COLO668 (cell line): ENCODE measurements at regions not wholly inside any gene's neighbourhood (a gene's known extent, or its start where the extent isn't known, plus 50 kb on each side); places are given as distances from the start of the nearest gene placed in this dataset.
A peak's percentile ranks its signal among the peaks of the same experiment; 100 is the strongest.

Experiments used
- DNase-seq: peaks from one replicate; lab custom pipeline; 2025; ENCODE audit not compliant: unreplicated experiment; lab: John Stamatoyannopoulos, UW

DNA sequence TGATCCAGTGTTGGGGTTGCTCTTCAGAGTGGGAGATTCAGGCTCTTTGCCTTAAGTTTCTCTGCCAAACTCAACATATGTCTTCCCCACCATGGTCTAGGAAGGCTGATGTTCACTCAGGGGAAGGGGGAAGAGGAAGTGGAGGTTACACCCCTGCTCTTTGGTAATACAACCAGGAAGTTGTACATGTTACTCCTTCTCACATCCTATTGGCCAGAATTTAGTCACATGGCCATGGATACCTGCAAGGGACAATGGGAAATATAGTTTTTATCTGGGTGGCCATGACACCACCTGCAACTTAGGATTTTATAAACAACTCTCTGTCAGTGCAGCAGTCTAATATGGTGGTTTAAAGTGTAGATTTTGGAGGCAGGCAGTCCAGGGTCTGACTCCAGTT, 150.9 kb downstream of the TBX5 start:
- DNase-seq: no peak

DNA sequence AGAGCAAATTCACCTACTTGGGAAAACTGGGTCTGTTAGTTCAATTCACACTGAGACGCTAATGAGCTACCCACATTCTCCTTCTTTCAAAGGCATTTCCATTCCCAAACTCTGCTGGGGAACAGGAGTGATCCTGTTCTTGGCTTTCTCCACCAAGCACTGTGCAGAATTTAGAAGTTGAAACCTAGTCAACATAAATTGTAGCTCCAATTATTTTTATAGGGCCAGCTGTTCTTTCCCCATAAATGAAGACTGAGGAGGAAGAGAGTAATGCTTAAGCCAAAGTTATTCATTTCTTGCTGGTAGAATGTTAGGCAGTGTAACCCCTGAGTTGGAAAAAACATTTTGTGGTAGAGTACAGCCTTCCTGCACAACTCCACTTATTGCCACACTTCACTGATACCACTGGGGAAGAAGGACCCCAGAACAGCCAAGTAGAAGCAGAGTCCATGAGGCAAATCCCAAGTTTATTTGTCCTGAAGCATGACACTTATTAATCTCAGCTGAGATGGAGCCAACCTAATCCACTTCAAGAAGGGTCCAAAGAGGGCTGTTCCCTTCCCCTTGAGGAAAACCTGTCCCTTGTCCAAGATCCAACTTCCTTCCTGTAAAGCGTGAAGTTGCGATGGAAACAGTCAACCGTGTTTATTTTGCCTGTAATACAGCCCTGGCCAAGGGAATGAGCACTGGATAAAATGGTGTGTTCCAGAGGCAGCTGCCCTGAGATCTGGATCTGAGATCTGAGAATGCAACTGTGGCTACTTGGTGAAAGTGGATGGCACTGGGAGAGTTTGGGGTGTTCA, 151.8 kb downstream of the TBX5 start:
- DNase-seq: no peak

DNA sequence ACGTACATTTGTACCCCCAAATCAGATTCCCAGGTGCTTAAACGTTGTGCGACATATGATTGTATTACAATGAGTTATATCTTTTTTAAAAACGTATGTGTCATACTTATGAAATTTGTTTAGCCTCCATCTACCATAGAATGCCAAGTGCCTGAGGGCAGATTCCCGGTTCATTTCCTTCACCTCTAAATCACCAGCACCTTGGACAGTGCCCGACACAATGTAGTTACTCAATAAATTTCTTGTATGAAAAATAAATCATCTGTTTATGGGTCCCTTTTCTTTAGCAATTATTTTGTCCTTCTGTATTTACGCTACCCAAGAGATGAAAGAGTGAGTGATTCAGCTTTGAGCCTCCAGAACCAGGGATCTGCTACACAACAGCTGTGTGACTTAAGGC, 157.4 kb downstream of the TBX5 start:
- DNase-seq: no peak

DNA sequence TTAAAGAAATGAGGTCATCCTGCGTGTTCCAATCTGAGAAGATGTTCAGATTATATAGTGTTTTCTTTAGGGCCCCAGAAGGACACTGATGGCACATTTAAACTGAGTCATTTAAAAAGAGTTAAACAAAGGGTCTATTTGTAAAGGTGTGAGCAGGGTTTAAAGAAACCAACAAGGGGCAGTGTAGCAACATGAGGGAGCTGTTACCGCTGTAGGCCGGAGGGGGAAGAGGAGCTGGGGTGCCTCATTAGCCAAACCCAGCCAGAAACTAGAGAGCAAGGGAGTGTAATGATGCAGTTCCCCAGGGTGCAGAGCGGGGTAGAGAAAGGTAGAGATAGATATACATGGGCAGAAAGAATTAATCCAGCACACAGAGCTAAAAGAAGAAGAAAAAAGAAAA, 160.4 kb downstream of the TBX5 start:
- DNase-seq: no peak

DNA sequence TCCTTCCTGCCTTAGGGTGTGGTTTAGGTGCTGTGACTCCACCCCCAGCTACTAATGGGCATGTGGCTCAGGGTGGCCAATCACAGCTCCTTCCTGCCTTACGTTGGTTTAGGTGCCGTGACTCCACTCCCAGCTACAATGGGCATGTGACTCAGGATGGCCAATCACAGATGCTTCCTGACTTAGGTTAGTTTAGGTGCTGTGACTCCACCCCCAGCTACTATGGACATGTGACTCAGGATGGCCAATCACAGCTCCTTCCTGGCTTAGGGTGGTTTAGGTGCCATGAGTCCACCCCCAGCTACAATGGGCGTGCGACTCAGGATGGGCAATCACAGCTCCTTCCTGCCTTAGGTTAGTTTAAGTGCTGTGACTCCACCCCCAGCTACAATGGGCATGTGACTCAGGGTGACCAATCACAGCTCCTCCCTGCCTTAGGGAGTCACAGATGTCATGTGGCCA, 163.9 kb downstream of the TBX5 start:
- DNase-seq: no peak

DNA sequence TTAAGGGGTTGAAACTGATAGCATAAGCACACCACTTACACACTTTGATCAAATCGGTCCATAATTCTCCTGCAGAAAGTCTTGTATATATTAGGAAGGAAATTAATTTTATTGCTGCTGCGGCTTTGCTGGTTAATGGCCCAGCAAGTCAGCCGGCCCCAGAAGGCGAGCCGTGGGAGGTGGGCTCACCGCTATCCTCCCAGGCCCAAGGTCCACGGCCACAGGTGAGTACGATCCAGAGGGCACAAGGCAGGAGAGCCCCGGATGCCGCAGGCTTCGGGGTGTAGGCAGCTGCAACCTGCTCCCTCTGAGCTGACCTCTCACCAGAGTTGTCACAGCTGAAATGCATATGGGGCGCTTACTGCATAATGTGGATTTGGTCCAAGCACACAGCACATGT, 165.7 kb downstream of the TBX5 start:
- no peak for DNase-seq

DNA sequence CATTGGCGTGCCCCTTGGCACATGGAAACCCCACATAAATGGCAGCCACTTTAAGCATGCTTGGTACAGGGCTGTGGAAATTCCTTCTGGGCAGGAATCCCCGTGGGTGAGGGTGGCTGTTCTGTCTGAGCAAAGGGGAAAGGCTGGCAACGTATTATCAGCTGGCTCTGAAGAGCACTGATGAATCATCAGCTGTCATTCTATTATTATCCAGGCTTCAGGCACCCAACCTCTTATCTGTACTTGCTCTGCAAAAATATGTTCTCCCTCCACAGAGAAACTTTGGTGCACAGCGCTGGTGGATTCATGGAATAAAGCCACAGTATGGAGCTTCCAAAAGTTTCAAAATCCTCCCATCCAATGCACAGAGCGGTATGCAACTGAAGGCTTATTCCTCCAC, 167.1 kb downstream of the TBX5 start:
- DNase-seq: no peak

DNA sequence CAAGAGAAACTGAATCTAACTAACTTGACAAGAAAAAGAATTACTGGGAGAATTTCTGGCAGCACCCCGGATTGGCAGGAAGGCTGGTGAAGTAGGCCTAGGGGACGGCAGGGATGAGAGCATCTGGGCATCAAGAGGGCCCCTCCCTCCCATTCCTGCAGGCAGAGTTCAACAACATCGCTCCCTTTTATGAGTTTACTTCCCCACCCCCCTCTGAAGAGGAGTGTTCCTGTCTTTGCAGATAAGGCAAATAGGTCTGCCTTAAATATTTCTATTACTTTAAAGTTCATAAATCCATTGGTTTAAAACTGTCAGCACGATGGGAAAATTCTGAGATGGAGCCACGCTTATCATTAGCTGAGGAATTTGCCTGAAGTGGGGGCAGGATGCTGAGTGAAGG, 168.7 kb downstream of the TBX5 start:
- no peak for DNase-seq

DNA sequence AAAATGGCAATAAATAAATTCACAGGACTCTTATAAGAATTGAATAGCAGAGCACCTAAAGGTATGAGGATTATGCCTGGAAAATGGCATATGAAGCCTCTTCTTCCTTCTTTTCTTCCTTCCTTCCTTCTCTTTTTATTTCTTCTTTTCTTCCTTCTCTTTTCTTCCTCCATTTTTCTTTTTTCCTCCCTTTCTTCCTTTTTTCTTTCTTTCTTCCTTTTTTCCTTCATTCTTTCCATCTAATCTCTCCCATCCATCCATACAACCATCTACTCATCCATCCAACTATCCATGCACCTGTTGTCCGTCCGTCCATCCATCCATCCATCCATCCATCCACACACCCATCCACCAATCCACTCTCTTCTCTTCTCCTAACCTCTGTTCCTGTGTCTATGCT, 173.8 kb downstream of the TBX5 start:
- DNase-seq: no peak

DNA sequence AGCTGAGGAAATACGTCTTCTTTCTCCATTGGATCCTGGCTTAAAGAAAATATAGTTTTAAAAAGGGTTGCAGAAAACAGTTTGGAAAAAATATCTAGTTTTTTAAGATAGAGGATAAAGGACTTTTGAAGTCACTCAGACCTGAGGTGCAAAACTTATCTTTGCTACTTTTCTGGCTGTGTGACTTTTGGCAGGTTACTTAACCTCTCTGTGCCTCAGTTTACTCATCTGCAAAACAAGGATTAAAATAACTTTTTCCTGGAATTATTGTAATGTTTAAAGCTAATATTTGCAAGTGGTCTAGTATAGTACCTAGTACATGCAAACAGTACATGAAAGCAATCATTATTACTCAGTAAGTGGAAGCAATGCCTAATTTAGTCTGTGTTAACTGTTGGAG, 176.8 kb downstream of the TBX5 start:
- DNase-seq: no peak

DNA sequence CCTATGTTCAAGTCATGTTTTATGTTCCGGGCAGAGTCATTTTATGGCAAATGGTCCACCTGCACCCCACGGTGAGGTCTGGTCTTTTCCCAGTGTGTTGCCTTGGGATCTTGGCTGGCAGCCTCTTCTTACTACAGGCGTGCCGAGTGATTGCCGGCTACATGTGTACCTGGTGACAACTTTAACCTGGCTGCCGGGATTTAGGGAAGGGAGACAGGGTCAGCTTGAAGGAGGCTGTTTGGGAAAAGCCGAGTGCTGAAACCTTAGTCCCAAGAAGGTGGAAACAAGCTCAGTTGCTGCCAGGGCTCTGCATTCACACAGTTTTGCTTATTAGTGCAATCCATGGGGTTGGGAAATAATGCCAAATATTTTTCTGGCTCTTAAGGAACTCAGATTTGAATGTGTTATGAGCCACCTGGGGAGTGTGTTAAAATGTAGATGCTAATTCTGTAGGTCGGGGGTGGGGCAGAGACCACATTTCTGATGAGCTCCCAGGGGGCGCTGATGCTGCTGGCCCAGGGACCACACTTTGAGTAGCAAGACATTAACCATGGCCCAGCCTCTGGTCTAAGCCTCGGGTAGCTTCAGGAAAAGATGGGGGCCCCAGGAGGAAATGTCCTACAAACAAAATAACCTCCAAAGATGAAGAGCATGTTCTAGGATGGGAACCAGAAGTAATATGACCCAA, 179.6 kb downstream of the TBX5 start:
- no peak for DNase-seq

DNA sequence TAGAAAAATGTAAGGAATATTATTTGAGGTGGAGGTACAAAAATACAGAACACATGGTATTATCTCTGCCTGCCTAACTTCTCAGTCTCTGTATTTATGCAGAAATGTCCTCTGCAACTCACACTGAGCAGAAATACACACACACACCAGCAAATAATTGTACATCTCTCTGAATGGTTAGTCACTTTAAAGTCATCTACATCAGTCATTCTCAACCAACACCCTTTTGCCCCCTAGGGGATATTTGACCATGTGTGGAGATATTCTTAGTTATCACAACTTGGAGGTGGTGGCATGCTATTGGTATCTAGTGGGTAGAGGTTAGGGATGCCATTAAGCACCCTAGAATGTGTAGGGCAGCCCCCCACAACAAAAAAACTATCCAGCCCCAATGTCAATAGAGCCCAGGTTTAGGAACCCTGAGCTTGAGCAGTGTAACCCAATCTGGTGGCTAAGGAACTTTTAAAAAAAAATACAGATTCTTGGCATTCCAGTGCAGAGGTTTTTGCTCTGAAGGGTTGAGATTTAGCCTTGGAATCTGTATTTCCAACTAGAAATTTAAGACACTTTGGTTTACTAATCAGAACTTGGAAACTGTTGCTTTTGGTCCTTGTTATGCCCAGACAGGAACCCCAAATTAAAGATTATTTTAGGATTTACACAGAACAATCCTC, 183.8 kb downstream of the TBX5 start:
- DNase-seq: no peak

DNA sequence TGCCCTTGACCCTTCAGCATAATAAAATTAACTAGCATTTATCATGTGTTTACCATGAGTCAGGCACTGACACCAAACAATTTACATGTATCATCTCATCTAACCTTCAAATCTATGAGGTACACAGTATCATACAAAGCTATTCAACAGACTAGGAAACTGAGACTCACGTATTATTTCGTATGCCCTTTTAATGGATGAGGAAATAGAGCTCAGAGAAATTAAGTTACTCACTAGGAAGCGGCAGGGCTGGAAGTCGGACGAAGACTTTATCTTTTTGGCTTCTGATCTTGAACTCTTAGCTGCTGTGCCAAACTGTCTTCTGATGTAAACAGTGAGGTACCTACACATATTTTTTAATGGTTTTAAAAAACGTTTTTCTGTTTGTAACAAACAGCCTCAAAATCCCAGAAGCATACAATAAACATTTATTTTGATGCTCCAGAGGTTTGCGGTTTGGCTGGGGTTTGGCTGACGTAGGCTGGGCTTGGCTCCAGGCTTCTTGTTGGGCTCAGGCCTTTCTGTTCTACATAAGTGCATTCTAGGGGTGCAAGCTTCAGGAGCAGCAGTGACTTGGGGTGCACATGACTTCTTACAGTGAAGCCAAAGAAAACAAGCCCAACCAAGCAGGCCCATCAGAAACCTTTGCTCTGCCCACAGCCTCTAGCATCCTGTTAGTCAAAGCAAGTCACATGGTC, 184.7 kb downstream of the TBX5 start:
- no peak for DNase-seq

DNA sequence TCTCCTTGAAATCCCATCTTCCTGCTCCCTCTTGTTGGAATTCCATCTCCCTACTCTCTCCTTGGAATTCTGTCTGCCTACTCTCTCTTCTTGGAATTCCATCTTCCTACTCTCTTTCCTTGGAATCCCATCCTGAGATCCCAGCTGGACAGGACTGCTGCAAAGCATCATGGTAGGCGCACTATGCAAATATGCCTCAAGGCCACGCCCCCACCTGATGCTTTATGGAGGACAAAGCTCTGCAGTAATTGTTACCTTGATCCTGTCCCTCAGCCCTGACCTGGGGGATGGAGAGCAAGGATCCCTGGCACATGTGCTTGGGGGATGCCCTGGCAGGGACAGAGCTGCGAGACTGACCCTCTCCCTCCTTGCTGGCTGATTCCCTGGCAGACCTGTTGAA, 185.6 kb downstream of the TBX5 start:
- no peak for DNase-seq

DNA sequence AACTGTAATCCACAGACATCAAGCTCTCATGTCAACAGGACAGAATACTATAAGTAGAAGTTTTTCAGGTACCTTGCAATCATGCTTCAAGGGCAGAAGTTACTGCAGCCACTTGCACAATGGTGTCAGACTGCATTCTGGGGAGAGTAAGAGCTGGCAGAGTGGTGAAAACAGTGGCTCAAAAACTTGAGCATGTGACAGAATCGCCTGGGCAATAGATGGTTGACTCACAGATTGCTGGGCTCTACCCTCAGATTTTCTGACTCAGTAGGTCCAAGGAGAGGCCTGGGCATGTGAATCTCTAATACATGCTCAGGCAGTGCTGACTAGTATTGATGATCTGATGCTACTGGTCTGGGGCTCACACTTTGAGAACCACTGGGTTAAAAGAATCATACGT, 187.8 kb downstream of the TBX5 start:
- no peak for DNase-seq

DNA sequence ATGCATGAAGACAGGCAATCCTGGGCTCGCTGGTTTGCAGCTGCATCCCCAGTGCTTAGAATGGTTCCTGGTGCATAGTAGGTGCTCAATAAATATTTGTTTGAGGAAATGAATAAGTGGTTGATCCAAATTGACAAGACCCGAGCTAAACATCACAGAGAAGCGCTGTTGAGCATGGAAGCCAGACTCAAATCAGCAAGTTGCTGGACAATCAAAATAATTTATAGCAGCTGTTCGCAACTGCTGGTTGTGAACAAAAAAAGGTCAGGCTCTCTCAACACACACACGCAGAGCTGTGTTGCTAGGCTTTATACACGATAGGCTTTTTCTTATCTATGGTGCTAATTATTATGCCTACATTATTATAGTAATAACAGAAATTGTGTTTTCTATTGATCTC, 190.2 kb downstream of the TBX5 start:
- DNase-seq: no peak

DNA sequence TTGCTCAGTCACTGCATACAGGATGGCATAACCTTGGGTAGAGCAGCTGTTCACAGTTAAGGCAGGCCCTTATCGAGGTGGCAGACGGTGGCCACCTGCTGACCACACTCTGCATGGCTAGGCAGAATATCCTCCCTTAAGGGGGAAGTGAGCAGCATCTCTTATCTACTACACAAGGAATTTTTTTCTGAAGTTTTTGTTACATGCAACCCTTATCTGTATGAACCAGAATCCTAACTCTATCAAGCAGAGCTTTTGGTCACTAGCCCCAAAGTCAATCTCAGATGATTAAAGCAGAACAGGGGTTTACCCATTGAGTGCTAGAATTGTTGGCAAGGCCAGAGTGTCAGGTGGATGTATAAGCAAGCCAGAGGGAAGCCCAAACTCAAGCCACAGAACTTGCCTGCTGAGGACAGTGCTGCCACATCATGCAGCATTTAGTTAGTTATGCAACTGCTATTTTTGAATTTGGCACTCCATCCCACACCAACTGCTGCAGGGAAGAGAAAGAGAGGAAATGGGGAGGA, 192.8 kb downstream of the TBX5 start:
- peak; percentile 6 for DNase-seq

DNA sequence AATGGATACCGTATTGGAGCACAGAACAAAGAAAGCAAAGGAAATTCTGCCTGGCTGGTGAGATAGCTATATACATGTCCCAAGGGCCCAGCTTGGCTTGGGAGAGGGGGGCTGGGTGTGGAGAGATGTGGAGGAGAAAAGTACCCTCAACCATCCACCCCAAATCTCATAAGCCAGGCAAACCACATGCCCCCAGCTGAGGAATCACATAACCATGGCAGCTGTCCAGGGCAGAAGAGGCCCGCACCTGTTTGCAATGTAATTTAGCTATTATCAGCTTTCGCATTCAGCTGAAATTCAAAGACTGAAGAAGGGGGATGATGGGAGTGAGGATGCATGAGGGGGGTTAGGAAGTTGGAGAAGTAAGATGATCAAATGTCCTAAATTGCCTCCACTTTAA, 196.1 kb downstream of the TBX5 start:
- DNase-seq: no peak

DNA sequence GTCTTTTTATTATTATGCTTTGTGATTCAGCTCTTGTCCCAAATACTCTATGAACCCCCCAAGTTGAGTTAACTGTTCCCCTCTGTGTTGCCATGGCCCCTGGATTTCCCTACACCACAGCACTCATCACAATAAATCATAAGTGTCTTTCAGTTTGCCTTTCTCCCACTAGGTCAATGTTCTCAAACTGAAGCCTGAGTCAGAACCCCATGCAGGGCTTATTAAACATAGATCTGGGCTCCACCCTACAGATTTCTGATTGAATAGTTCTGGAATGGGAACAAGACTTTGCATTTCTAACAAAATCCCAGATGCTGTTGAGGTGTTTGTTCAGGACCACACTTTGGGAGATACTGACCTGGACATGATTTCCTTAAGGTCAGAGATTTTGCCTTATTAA, 199.4 kb downstream of the TBX5 start:
- no peak for DNase-seq

DNA sequence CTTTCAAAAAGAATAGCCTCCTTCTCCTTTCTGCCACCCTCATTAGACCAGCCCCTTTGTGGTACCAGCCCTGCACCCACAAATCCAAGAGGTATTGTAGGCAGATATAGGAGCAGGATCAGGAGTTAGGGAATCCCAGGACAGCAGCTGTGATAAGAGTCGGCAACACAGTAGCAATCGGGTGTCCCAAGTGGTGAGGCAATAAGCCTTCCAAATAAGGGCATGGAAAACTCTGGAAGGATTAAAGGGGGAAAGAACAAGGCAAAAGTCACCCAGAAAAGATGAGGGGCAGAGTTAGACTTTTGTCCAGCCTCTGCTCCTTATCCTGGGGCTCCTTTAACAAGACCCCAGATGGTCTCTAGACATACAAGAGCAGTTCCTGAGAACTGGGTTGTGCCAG, 204.2 kb downstream of the TBX5 start:
- no peak for DNase-seq

DNA sequence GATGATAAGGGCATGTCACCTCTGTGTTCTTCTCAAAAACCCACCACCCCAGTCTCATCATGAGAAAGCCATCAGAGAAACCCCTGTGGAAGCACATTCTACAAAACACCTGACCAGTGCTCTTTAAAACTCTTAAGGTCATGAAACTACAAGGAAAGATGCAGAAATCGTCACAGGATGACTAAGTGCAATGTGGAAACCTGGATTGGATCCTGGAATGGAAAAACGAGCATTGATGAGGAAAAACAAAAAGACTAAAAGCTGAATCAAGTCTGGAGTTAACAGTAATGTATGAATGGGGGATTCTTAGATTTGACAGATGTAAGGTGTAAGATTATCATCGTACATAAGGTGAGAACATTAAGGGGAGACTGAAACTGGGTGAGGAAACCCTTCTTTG, 211.0 kb downstream of the TBX5 start:
- DNase-seq: no peak
